ENCODE measurements at regions not wholly inside any gene's neighbourhood (a gene's known extent, or its start where the extent isn't known, plus 50 kb on each side); places are given as distances from the start of the nearest gene placed in this dataset.
"Not testable (repeated sequence)": the region's sequence is repeated elsewhere in the genome, so short reads cannot be mapped to it uniquely, and the experiment has no call there.

- no peak for DNase-seq
These were observed 507.5 kb downstream of the NAV3 start for GRCh38 chr12:78338054-78338785.

GRCh38 chr12:78340406-78340805 lies 509.7 kb downstream of the NAV3 start:
- DNase-seq, result no peak

- no peak for DNase-seq
These were observed 513.0 kb downstream of the NAV3 start for GRCh38 chr12:78343657-78344056.

- DNase-seq, result no peak
These were observed 505.1 kb upstream of the SYT1 start for GRCh38 chr12:78359520-78359919.

- DNase-seq, result no peak
These were observed 502.9 kb upstream of the SYT1 start for GRCh38 chr12:78361683-78362082.

GRCh38 chr12:78371284-78371683 lies 493.3 kb upstream of the SYT1 start:
- DNase-seq, result no peak

GRCh38 chr12:78375461-78375860 lies 489.1 kb upstream of the SYT1 start:
- DNase-seq, result no peak

GRCh38 chr12:78376257-78376656 lies 488.3 kb upstream of the SYT1 start:
- no peak for DNase-seq

GRCh38 chr12:78379065-78379464 lies 485.5 kb upstream of the SYT1 start:
- not testable (repeated sequence) for DNase-seq

GRCh38 chr12:78383414-78383813 lies 481.2 kb upstream of the SYT1 start:
- DNase-seq, result no peak

GRCh38 chr12:78384541-78384940 lies 480.0 kb upstream of the SYT1 start:
- DNase-seq, result no peak

GRCh38 chr12:78385541-78385940 lies 479.0 kb upstream of the SYT1 start:
- DNase-seq, result no peak

- DNase-seq, result no peak
These were observed 477.7 kb upstream of the SYT1 start for GRCh38 chr12:78386871-78387270.

GRCh38 chr12:78387721-78388120 lies 476.9 kb upstream of the SYT1 start:
- no peak for DNase-seq

GRCh38 chr12:78388461-78388860 lies 476.1 kb upstream of the SYT1 start:
- DNase-seq, result no peak

GRCh38 chr12:78390920-78391319 lies 473.7 kb upstream of the SYT1 start:
- no peak for DNase-seq

GRCh38 chr12:78392918-78393317 lies 471.7 kb upstream of the SYT1 start:
- DNase-seq, result no peak

GRCh38 chr12:78395961-78396360 lies 468.6 kb upstream of the SYT1 start:
- no peak for DNase-seq

- no peak for DNase-seq
These were observed 468.0 kb upstream of the SYT1 start for GRCh38 chr12:78396538-78396937.

GRCh38 chr12:78398750-78399149 lies 465.8 kb upstream of the SYT1 start:
- no peak for DNase-seq

GRCh38 chr12:78402366-78403134 lies 462.0 kb upstream of the SYT1 start:
- no peak for DNase-seq

GRCh38 chr12:78403136-78403535 lies 461.4 kb upstream of the SYT1 start:
- DNase-seq, result no peak

- no peak for DNase-seq
These were observed 460.9 kb upstream of the SYT1 start for GRCh38 chr12:78403681-78404080.

- DNase-seq, result no peak
These were observed 458.4 kb upstream of the SYT1 start for GRCh38 chr12:78406213-78406612.

GRCh38 chr12:78406828-78407227 lies 457.7 kb upstream of the SYT1 start:
- DNase-seq, result no peak

Data from stimulated activated CD4-positive, alpha-beta T cell treated with anti-CD3 and anti-CD28 coated beads, Interleukin-15, amount 100 ng/mL, for 24 hours (primary cell).